ENCODE measurements at regions not wholly inside any gene's neighbourhood (a gene's known extent, or its start where the extent isn't known, plus 50 kb on each side); places are given as distances from the start of the nearest gene placed in this dataset.
"Not testable (repeated sequence)": the region's sequence is repeated elsewhere in the genome, so short reads cannot be mapped to it uniquely, and the experiment has no call there.

GRCh38 chr3:64445109-64445943 lies 220.1 kb upstream of the PRICKLE2 start:
- DNase-seq = no peak
- Histone ChIP-seq H3K4me3 (no peak overlapping the region), H3K27ac (no peak overlapping the region), H3K4me1 (no peaks in the 10 kb centered on the region), H3K27me3 (no peaks in the 10 kb centered on the region), H3K9me3 (replicated peaks) (no peaks in the 10 kb centered on the region), H3K36me3 (no peaks in the 10 kb centered on the region)

GRCh38 chr3:64444490-64445108 lies 219.3 kb upstream of the PRICKLE2 start:
- H3K27ac ChIP-seq = no peak overlapping the region
- no peaks in the 10 kb centered on the region for H3K27me3 ChIP-seq
- H3K9me3 ChIP-seq (replicated peaks) = no peaks in the 10 kb centered on the region
- no peaks in the 10 kb centered on the region for H3K4me1 ChIP-seq
- no peaks in the 10 kb centered on the region for H3K36me3 ChIP-seq
- no peak overlapping the region for H3K4me3 ChIP-seq
- DNase-seq = no peak

GRCh38 chr3:64443546-64444381 lies 218.5 kb upstream of the PRICKLE2 start:
- no peak for DNase-seq

GRCh38 chr3:64441861-64442260 lies 216.6 kb upstream of the PRICKLE2 start:
- no peaks in the 10 kb centered on the region for H3K36me3 ChIP-seq
- no peaks in the 10 kb centered on the region for H3K4me1 ChIP-seq
- no peak for DNase-seq
- no peak overlapping the region for H3K4me3 ChIP-seq
- no peaks in the 10 kb centered on the region for H3K9me3 ChIP-seq (replicated peaks)
- H3K27me3 ChIP-seq = no peaks in the 10 kb centered on the region
- H3K27ac ChIP-seq = no peak overlapping the region

More at GRCh38 chr3:64443546-64444381, 218.5 kb upstream of the PRICKLE2 start:
- H3K27ac ChIP-seq = no peak overlapping the region
- no peaks in the 10 kb centered on the region for H3K36me3 ChIP-seq
- no peak overlapping the region for H3K4me3 ChIP-seq
- H3K9me3 ChIP-seq (replicated peaks) = no peaks in the 10 kb centered on the region
- H3K4me1 ChIP-seq = no peaks in the 10 kb centered on the region
- H3K27me3 ChIP-seq = no peaks in the 10 kb centered on the region

GRCh38 chr3:64440498-64440897 lies 215.2 kb upstream of the PRICKLE2 start:
- Histone ChIP-seq H3K9me3 (replicated peaks) (no peaks in the 10 kb centered on the region), H3K27ac (no peak overlapping the region), H3K27me3 (no peaks in the 10 kb centered on the region), H3K4me1 (no peaks in the 10 kb centered on the region), H3K4me3 (no peak overlapping the region), H3K36me3 (no peaks in the 10 kb centered on the region)
- no peak for DNase-seq

- Histone ChIP-seq H3K9me3 (replicated peaks) (no peaks in the 10 kb centered on the region), H3K4me1 (no peaks in the 10 kb centered on the region), H3K4me3 (no peak overlapping the region), H3K36me3 (no peaks in the 10 kb centered on the region), H3K27me3 (no peaks in the 10 kb centered on the region), H3K27ac (no peak overlapping the region)
- DNase-seq = no peak
Observed at GRCh38 chr3:64438812-64439211, 213.5 kb upstream of the PRICKLE2 start.

- Histone ChIP-seq H3K4me3 (no peak overlapping the region), H3K27ac (no peak overlapping the region), H3K4me1 (no peaks in the 10 kb centered on the region), H3K36me3 (no peaks in the 10 kb centered on the region), H3K9me3 (replicated peaks) (no peaks in the 10 kb centered on the region), H3K27me3 (no peaks in the 10 kb centered on the region)
- no peak for DNase-seq
Observed at GRCh38 chr3:64438066-64438465, 212.8 kb upstream of the PRICKLE2 start.

GRCh38 chr3:64437131-64437530 lies 211.9 kb upstream of the PRICKLE2 start:
- Histone ChIP-seq H3K36me3 (no peaks in the 10 kb centered on the region), H3K27ac (no peak overlapping the region), H3K9me3 (replicated peaks) (no peaks in the 10 kb centered on the region), H3K4me3 (no peak overlapping the region), H3K4me1 (no peaks in the 10 kb centered on the region), H3K27me3 (no peaks in the 10 kb centered on the region)
- no peak for DNase-seq

GRCh38 chr3:64435023-64435422 lies 209.8 kb upstream of the PRICKLE2 start:
- H3K9me3 ChIP-seq (replicated peaks); H3K36me3 ChIP-seq; H3K4me3 ChIP-seq; H3K4me1 ChIP-seq; H3K27me3 ChIP-seq; H3K27ac ChIP-seq; DNase-seq: not testable (repeated sequence)

GRCh38 chr3:64432870-64433269 lies 207.6 kb upstream of the PRICKLE2 start:
- Histone ChIP-seq H3K27ac (no peak overlapping the region), H3K4me1 (no peaks in the 10 kb centered on the region), H3K36me3 (no peaks in the 10 kb centered on the region), H3K4me3 (no peak overlapping the region), H3K27me3 (no peaks in the 10 kb centered on the region), H3K9me3 (replicated peaks) (no peaks in the 10 kb centered on the region)
- no peak for DNase-seq

GRCh38 chr3:64431526-64432091 lies 206.3 kb upstream of the PRICKLE2 start:
- H3K9me3 ChIP-seq (replicated peaks) = no peaks in the 10 kb centered on the region
- H3K4me1 ChIP-seq = no peaks in the 10 kb centered on the region
- no peaks in the 10 kb centered on the region for H3K27me3 ChIP-seq
- no peaks in the 10 kb centered on the region for H3K36me3 ChIP-seq
- DNase-seq = no peak
- H3K27ac ChIP-seq = no peak overlapping the region
- no peak overlapping the region for H3K4me3 ChIP-seq

GRCh38 chr3:64427671-64428070 lies 202.4 kb upstream of the PRICKLE2 start:
- DNase-seq = no peak
- Histone ChIP-seq H3K4me1 (peaks cover 1% of the 10 kb centered on the region), H3K36me3 (no peaks in the 10 kb centered on the region), H3K4me3 (no peak overlapping the region), H3K27ac (no peak overlapping the region), H3K9me3 (replicated peaks) (no peaks in the 10 kb centered on the region), H3K27me3 (no peaks in the 10 kb centered on the region)

GRCh38 chr3:64426551-64426950 lies 201.3 kb upstream of the PRICKLE2 start:
- no peak overlapping the region for H3K27ac ChIP-seq

GRCh38 chr3:64422932-64423331 lies 197.7 kb upstream of the PRICKLE2 start:
- DNase-seq = no peak
- no peaks in the 10 kb centered on the region for H3K36me3 ChIP-seq
- H3K27me3 ChIP-seq = no peaks in the 10 kb centered on the region
- peaks cover 8% of the 10 kb centered on the region for H3K4me1 ChIP-seq
- H3K4me3 ChIP-seq = no peak overlapping the region
- H3K27ac ChIP-seq = no peak overlapping the region
- no peaks in the 10 kb centered on the region for H3K9me3 ChIP-seq (replicated peaks)

More at GRCh38 chr3:64426551-64426950, 201.3 kb upstream of the PRICKLE2 start:
- Histone ChIP-seq H3K27me3 (no peaks in the 10 kb centered on the region), H3K4me3 (no peak overlapping the region), H3K36me3 (no peaks in the 10 kb centered on the region), H3K9me3 (replicated peaks) (no peaks in the 10 kb centered on the region), H3K4me1 (peaks cover 8% of the 10 kb centered on the region)
- DNase-seq = no peak

GRCh38 chr3:64422192-64422591 lies 196.9 kb upstream of the PRICKLE2 start:
- Histone ChIP-seq H3K36me3 (no peaks in the 10 kb centered on the region), H3K4me1 (peaks cover 8% of the 10 kb centered on the region), H3K27me3 (no peaks in the 10 kb centered on the region), H3K4me3 (no peak overlapping the region), H3K27ac (no peak overlapping the region), H3K9me3 (replicated peaks) (no peaks in the 10 kb centered on the region)
- DNase-seq = peak; percentile 6 to 20
